ENCODE measurements at regions not wholly inside any gene's neighbourhood (a gene's known extent, or its start where the extent isn't known, plus 50 kb on each side); places are given as distances from the start of the nearest gene placed in this dataset.

- TF ChIP-seq BCL3 (CRISPR knock-in tag; IDR thresholded peaks at IDR 0.05) (no peak), ZNF441 (CRISPR knock-in tag; IDR thresholded peaks at IDR 0.05; ENCODE audit: borderline replicate concordance) (no peak)
These were observed 111.3 kb downstream of the GGTLC2 start (continued) for GRCh38 chr22:22755778-22756100.

- H3K36me3 ChIP-seq (replicated peaks in 1 of 2; ENCODE audit: control insufficient read depth in 1 of 2, insufficient read depth in 2 of 2, low read length in 2 of 2), result no peaks in the 10 kb centered on the region
- no peak overlapping the region for H3K4me2 ChIP-seq (ENCODE audit: low read depth, low read length)
- no peaks in the 10 kb centered on the region for H3K79me2 ChIP-seq (ENCODE audit: insufficient read depth, low read length)
- H2AFZ ChIP-seq (ENCODE audit: low read length), result no peak overlapping the region
- WGBS (ENCODE audit: low lambda C conversion rate), result 7% methylated on average over 3 of the region's 3 CpGs
- BruUV-seq (replicated peaks), result no TSS peak
- in situ Hi-C loops (cut with HindIII; ENCODE audit: extremely low pct_ligation_motif_present, low pct_unique_long_range_greater_than_20kb), result loop anchor here (10.0 kb wide), 1 partner anchor 129 kb away; the partner anchor contains the start of gene IGLL5
- ATAC-seq (no peak), FAIRE-seq (no peak), DNase-seq (ENCODE audit: low spot score) (no peak)
- H3K9me3 ChIP-seq (ENCODE audit: low read length), result no peaks in the 10 kb centered on the region
- ChIA-PET POLR2A (no interaction called here), CTCF (ENCODE audit: low intra/inter-chr PET ratio, low total read pairs) (no interaction called here)
- intact Hi-C loops (cut with micrococcal nuclease; ENCODE audit: unreplicated experiment), result no loop called here
- H4K20me1 ChIP-seq (ENCODE audit: insufficient read depth, low read length), result no peaks in the 10 kb centered on the region
- H3K9ac ChIP-seq (ENCODE audit: insufficient read depth, low read depth, low read length), result no peak overlapping the region
- no peak overlapping the region for H3K27ac ChIP-seq (ENCODE audit: extremely low read length, insufficient read depth, low read length)
- H3K27me3 ChIP-seq (ENCODE audit: control insufficient read depth in 1 of 2, insufficient read depth in 2 of 2, low read length in 2 of 2), result peaks cover 0 to 2% of the 10 kb centered on the region in 2 experiments; a peak in 2 of 5 replicates
- H3K4me3 ChIP-seq (replicated peaks in 1 of 3; ENCODE audit: insufficient read depth in 1 of 3, low read depth in 2 of 3, low read length in 3 of 3), result no peak overlapping the region
- no peaks in the 10 kb centered on the region for H3K4me1 ChIP-seq (ENCODE audit: insufficient read depth, low read length)
- TF ChIP-seq MXI1 (IDR thresholded peaks at IDR 0.05; ENCODE audit: borderline replicate concordance, low read depth, low read length) (no peak), PRDM4 (CRISPR knock-in tag; IDR thresholded peaks at IDR 0.05; ENCODE audit: borderline replicate concordance) (no peak), ZZZ3 (CRISPR knock-in tag; IDR thresholded peaks at IDR 0.05; ENCODE audit: borderline replicate concordance) (no peak), HOXA5 (CRISPR knock-in tag; IDR thresholded peaks at IDR 0.05) (no peak), GATAD1 (CRISPR knock-in tag; IDR thresholded peaks at IDR 0.05) (no peak), CEBPB (IDR thresholded peaks at IDR 0.05; ENCODE audit: borderline replicate concordance, low read depth, low read length) (no peak), HNF4G (IDR thresholded peaks at IDR 0.05; ENCODE audit: borderline replicate concordance, low read depth, low read length) (no peak), HNF4G (CRISPR knock-in tag; IDR thresholded peaks at IDR 0.05; ENCODE audit: borderline replicate concordance, low read depth) (no peak), ZNF891 (CRISPR knock-in tag; IDR thresholded peaks at IDR 0.05) (no peak), ZNF878 (CRISPR knock-in tag; IDR thresholded peaks at IDR 0.05) (no peak), ZNF567 (CRISPR knock-in tag; IDR thresholded peaks at IDR 0.05; ENCODE audit: borderline replicate concordance) (no peak)
These were observed 111.7 kb downstream of the GGTLC2 start for GRCh38 chr22:22756109-22756508.

Data from HepG2 (cell line).